Loucy (cell line): ENCODE measurements at regions not wholly inside any gene's neighbourhood (a gene's known extent, or its start where the extent isn't known, plus 50 kb on each side); places are given as distances from the start of the nearest gene placed in this dataset.

Experiments
- H2AFZ ChIP-seq: fragments of 200-600 bp; sonication (generic); 2 replicates; pipeline ENCODE4 v1.6.0; 2016; ENCODE audit warnings: antibody characterized with exemption, mild to moderate bottlenecking, low read length, moderate library complexity
- H3F3A ChIP-seq: fragments of 200-600 bp; 2 replicates; pipeline ENCODE4 v1.6.0; 2016; ENCODE audit warnings: antibody characterized with exemption, low read depth, mild to moderate bottlenecking
- H3K27me3 ChIP-seq: fragments of 200-600 bp; sonication (generic); 2 replicates; pipeline ENCODE4 v1.6.1; 2014; ENCODE audit warnings: low read length, mild to moderate bottlenecking; ENCODE audit not compliant: insufficient read depth, poor library complexity, severe bottlenecking
- H3K36me3 ChIP-seq: fragments of 200-600 bp; sonication (generic); 2 replicates; pipeline ENCODE4 v1.6.1; 2016; ENCODE audit warnings: low read length; ENCODE audit not compliant: insufficient read depth
- H3K4me1 ChIP-seq: fragments of 200-600 bp; sonication (generic); 2 replicates; pipeline ENCODE4 v1.5.1; 2014; ENCODE audit warnings: low read length, mild to moderate bottlenecking; ENCODE audit not compliant: insufficient read depth, poor library complexity, severe bottlenecking
- H3K4me2 ChIP-seq: fragments of 200-600 bp; sonication (generic); 2 replicates; pipeline ENCODE4 v1.6.0; 2014; ENCODE audit warnings: antibody characterized with exemption, low read length, low read depth, mild to moderate bottlenecking; ENCODE audit not compliant: poor library complexity, severe bottlenecking
- H3K4me3 ChIP-seq: fragments of 200-600 bp; sonication (generic); 2 replicates; pipeline ENCODE4 v1.5.1; 2014; ENCODE audit warnings: low read length, mild to moderate bottlenecking, mixed read lengths; ENCODE audit not compliant: poor library complexity, severe bottlenecking
- H3K79me2 ChIP-seq: fragments of 200-600 bp; sonication (generic); 2 replicates; pipeline ENCODE4 v1.6.1; 2014; ENCODE audit warnings: low read length; ENCODE audit not compliant: insufficient read depth
- H3K9ac ChIP-seq: fragments of 200-600 bp; sonication (generic); 2 replicates; pipeline ENCODE4 v1.6.0; 2014; ENCODE audit warnings: mild to moderate bottlenecking, low read depth, low read length, moderate library complexity; ENCODE audit not compliant: poor library complexity, severe bottlenecking
- H3K9me2 ChIP-seq: fragments of 200-600 bp; sonication (generic); replicated peaks from 2 replicates; pipeline ENCODE4 v1.6.1; 2016; ENCODE audit warnings: low read depth, low read length, mixed read lengths
- H3K9me3 ChIP-seq: fragments of 200-600 bp; sonication (generic); 2 replicates; pipeline ENCODE4 v1.6.1; 2014; ENCODE audit warnings: mild to moderate bottlenecking, antibody characterized with exemption, low read length, low read depth; ENCODE audit not compliant: insufficient read depth
- H4K20me1 ChIP-seq: fragments of 200-600 bp; sonication (generic); 2 replicates; pipeline ENCODE4 v1.6.0; 2014; ENCODE audit warnings: antibody characterized with exemption, low read length, mild to moderate bottlenecking; ENCODE audit not compliant: insufficient read depth, poor library complexity, severe bottlenecking
- EZH2phosphoT487 ChIP-seq: fragments of 200-600 bp; IDR thresholded peaks from 2 replicates; pipeline ENCODE4 v1.6.1; 2018; ENCODE audit warnings: antibody characterized with exemption, mild to moderate bottlenecking, moderate library complexity, borderline replicate concordance
- TF ChIP-seq, protein P1 (sequence below): fragments of 200-600 bp; sonication (generic); conservative IDR thresholded peaks from 2 replicates; pipeline ENCODE4 v1.5.1; 2014; ENCODE audit warnings: mild to moderate bottlenecking, antibody characterized with exemption, low read length

- Histone ChIP-seq H3K79me2 (no peaks in the 10 kb centered on the region), H4K20me1 (no peaks in the 10 kb centered on the region), H3K4me2 (no peak overlapping the region), H3K4me1 (no peaks in the 10 kb centered on the region), H3K36me3 (no peaks in the 10 kb centered on the region), H3K9ac (no peak overlapping the region), H3K9me2 (no peaks in the 10 kb centered on the region), H3K4me3 (no peak overlapping the region), H3F3A (no peaks in the 10 kb centered on the region), H3K9me3 (no peaks in the 10 kb centered on the region), H2AFZ (no peak overlapping the region), H3K27me3 (no peaks in the 10 kb centered on the region)
- no peak for TF ChIP-seq EZH2phosphoT487
- TF ChIP-seq, protein P1, sequence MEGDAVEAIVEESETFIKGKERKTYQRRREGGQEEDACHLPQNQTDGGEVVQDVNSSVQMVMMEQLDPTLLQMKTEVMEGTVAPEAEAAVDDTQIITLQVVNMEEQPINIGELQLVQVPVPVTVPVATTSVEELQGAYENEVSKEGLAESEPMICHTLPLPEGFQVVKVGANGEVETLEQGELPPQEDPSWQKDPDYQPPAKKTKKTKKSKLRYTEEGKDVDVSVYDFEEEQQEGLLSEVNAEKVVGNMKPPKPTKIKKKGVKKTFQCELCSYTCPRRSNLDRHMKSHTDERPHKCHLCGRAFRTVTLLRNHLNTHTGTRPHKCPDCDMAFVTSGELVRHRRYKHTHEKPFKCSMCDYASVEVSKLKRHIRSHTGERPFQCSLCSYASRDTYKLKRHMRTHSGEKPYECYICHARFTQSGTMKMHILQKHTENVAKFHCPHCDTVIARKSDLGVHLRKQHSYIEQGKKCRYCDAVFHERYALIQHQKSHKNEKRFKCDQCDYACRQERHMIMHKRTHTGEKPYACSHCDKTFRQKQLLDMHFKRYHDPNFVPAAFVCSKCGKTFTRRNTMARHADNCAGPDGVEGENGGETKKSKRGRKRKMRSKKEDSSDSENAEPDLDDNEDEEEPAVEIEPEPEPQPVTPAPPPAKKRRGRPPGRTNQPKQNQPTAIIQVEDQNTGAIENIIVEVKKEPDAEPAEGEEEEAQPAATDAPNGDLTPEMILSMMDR: no peak
Measured at GRCh38 chr12:13343375-13343774, 146.8 kb downstream of the EMP1 start.

DNA sequence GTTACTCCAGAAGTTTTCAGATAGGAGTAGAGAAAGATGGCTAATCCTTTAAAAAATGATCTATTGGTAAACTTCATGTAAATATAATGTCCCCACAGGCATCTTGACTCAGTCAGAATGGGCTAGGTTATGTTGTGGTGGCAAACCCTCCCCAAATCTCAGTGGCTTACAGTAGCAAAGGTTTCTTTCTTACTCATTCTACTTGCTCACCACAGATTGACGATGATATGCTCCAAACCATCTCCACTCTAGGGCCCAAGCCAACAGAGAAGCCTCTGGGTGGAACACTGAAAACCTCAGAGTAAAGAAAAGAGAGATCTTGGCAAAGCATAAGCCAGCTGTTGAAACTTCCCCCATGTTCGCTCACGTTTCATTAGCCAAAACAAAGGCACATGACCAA lies 146.4 kb downstream of the EMP1 start:
- no peaks in the 10 kb centered on the region for H3K36me3 ChIP-seq
- no peak overlapping the region for H3K4me2 ChIP-seq
- H3K9me3 ChIP-seq: no peaks in the 10 kb centered on the region
- H2AFZ ChIP-seq: no peak overlapping the region
- no peak overlapping the region for H3K9ac ChIP-seq
- TF ChIP-seq, protein P1: no peak
- H3K27me3 ChIP-seq: no peaks in the 10 kb centered on the region
- no peak overlapping the region for H3K4me3 ChIP-seq
- H4K20me1 ChIP-seq: no peaks in the 10 kb centered on the region
- no peaks in the 10 kb centered on the region for H3K4me1 ChIP-seq
- H3F3A ChIP-seq: no peaks in the 10 kb centered on the region
- no peaks in the 10 kb centered on the region for H3K79me2 ChIP-seq
- H3K9me2 ChIP-seq: no peaks in the 10 kb centered on the region

DNA sequence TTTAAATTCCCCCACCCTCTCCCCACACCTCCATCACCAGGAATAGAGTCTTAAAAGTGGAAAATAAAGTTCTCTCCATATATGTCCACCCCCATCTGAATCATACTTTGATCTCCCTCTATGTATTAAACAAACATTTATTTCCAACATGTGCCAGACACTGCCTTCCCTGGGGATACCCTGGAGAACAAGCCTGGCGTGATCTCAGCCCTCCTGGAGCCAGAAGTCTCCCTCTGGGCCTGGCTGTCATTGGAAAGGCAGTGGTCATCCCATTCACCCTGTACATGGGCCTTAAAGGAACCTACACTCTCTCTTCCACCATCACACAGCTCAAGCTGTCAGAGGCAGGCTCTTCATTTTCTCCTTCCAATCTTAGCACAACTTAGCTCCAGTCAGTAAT lies 143.6 kb downstream of the EMP1 start:
- Histone ChIP-seq H3K9ac (no peak overlapping the region), H3K4me3 (no peak overlapping the region), H3K27me3 (no peaks in the 10 kb centered on the region), H3K9me2 (no peaks in the 10 kb centered on the region), H3K4me2 (no peak overlapping the region), H4K20me1 (no peaks in the 10 kb centered on the region), H3K36me3 (no peaks in the 10 kb centered on the region), H2AFZ (no peak overlapping the region), H3K9me3 (no peaks in the 10 kb centered on the region), H3K79me2 (no peaks in the 10 kb centered on the region), H3K4me1 (no peaks in the 10 kb centered on the region), H3F3A (no peaks in the 10 kb centered on the region)
- TF ChIP-seq EZH2phosphoT487: no peak

GRCh38 chr12:13339538-13339937 lies 143.0 kb downstream of the EMP1 start:
- no peaks in the 10 kb centered on the region for H3K79me2 ChIP-seq
- TF ChIP-seq, protein P1: no peak
- TF ChIP-seq EZH2phosphoT487: no peak
- H3K9me2 ChIP-seq: no peaks in the 10 kb centered on the region
- H3K36me3 ChIP-seq: no peaks in the 10 kb centered on the region
- H2AFZ ChIP-seq: no peak overlapping the region
- no peaks in the 10 kb centered on the region for H3K4me1 ChIP-seq
- no peaks in the 10 kb centered on the region for H4K20me1 ChIP-seq
- H3F3A ChIP-seq: no peaks in the 10 kb centered on the region
- H3K4me2 ChIP-seq: no peak overlapping the region
- H3K27me3 ChIP-seq: no peaks in the 10 kb centered on the region
- H3K4me3 ChIP-seq: no peak overlapping the region
- H3K9me3 ChIP-seq: no peaks in the 10 kb centered on the region
- no peak overlapping the region for H3K9ac ChIP-seq
